SIG-M5 treated with dmso at 0.1 percent for 504 hours (cell line): ENCODE measurements at regions not wholly inside any gene's neighbourhood (a gene's known extent, or its start where the extent isn't known, plus 50 kb on each side); places are given as distances from the start of the nearest gene placed in this dataset.
"Not testable (repeated sequence)": the region's sequence is repeated elsewhere in the genome, so short reads cannot be mapped to it uniquely, and the experiment has no call there.

Experiments
- DNase-seq: peaks from one replicate; lab custom pipeline; 2025; ENCODE audit not compliant: unreplicated experiment; lab: John Stamatoyannopoulos, UW

DNA sequence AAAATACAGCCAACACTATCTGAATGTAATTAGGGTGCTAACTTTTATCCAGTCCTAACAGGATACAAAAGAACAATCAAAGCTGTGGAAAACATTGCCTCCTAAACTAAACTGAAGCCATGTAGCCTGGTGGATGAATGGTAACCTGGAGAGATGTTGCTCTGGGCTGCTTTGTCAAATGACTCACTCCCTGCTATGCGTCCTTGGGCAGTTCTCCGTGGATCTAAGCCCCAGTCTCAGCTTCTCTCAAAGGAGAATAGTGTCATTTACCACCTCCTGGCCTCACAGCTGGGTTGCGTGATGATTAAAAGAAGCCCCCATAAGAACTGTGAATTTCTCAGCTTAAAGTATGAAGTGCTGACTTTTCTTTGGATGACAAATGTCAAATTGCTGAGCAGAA, 203.7 kb downstream of the ICOS start:
- DNase-seq = no peak

DNA sequence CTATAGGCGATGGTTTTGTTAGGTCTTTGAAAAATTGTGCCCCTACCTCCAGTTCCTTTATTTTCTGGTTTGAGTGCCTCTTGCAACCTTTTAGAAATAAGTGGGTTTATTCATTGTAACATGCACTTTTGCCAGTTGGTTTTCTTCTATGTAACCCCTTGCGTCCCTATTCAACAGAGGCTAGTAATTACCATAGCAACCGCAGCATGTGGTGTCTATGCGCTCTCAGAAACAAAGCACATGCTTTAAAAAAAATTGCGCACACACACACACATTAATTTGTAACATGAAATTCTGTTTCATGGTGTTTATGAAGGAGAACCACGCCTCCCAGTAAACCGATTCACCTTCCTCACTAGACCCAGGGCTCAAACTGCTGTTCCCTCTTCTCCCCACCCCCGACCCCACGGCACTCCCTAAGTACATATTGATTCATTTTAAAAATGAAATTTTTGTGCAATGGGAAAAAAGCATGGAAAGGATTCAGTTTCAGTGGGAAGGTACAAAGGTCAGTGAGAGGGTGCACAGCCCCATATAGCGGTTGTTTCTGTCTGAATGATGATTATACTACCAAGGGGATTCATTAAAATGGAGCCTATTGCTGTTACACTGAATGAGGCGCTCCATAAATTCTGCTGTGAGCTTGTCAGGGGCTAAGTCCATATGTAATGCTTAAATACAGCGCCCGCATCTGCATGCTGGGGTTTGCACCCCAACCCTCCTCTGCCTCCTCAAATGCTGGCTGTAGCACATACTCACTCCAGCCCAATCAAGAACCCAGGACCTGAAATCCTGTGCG, 206.9 kb downstream of the ICOS start:
- no peak for DNase-seq

DNA sequence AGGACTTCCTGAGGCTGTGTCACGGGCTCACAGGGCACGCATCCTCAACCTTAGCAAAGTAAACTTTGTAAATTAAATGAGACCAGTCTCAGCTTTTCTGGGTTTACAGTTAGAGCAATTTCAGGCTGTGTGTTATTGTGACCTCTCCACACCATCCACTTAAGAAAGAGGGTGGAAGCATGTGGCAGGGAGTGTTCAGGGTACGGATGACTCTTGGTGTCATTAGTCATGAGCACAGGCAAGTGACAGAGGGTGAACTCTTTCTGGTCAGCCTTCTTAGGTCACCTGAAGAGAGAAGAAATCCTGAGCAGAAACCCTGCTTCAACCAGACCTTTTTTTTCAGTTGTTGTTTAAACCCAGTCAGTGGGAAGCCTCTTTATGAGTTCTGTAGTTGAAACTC, 207.9 kb downstream of the ICOS start:
- no peak for DNase-seq

DNA sequence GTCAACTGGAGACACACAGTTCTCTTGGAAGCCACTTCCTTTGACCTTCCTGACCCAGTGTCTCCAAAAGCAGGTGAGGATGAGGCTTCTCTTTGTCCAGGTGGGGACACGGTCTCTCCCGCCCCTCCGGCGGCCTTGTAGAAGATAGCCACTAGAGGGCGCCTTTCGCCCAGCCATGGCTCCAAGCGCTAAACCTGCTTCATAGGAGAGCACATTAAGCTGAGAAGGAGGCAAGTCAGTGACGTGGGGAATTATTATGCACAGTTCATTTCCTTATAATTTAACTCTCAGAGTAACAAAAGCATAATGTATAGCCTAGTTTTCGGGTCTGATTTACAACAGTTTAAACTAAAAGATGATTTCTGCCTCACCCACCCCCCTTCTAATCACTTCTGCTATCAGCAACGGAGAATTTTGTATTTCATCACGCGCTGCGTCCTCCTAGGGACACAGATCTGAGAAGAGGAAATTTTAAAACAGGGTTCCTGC, 208.7 kb downstream of the ICOS start:
- peak; percentile 66 for DNase-seq

DNA sequence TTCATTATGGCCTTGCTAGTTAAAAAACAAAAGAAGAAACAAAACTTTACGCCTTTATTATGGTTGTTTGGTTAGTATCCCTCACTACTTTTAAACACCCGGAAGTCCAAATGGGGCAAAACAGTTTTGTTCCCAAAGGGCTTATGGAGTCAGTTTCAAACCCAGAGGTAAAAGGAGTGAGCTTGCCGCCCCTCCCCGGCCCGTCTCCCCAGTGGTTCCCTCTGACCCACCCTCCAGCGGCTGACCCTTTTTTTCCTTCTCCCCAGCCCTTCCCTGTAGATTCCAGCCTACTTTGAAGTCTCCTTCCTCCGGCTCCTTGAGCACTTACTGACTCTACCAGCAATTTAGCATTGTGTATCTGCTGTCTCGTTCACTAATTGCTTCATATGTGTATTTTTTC, 209.2 kb downstream of the ICOS start:
- no peak for DNase-seq

DNA sequence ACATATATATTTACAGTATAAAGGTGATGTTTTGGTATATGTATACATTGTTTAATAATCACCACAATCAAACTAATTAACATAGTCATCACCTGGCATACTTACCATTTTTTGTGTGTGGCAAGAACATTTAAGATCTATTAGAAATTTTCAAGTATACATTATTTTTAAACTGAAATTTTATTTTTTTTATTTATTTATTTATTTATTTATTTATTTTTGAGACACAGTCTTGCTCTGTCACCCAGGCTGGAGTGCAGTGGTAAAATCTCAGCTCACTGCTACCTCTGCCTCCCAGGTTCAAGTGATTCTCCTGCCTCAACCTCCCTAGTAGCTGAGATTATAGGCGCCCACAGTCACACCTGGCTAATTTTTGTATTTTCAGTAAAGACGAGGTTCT, 210.5 kb downstream of the ICOS start:
- DNase-seq = not testable (repeated sequence)

DNA sequence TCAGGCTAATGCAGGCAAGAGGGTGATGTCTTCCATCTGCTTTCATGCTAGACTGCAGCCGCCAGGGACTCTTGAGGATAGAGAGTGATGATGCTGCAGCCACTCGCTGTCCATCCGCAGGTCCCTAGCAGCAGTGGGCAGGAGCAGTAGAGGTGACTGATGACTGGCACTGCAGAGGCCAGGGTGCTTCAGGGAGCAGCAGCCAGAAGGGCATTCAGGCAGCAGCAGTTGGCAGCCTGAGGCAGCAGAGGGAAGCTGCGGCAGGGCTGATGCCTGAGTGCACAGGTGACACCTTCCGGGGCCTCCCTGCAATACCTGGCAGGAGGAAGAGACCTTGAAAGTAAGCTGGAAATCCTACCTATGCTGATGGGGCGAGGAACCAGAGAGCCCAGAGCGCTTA, 214.2 kb downstream of the ICOS start:
- no peak for DNase-seq

DNA sequence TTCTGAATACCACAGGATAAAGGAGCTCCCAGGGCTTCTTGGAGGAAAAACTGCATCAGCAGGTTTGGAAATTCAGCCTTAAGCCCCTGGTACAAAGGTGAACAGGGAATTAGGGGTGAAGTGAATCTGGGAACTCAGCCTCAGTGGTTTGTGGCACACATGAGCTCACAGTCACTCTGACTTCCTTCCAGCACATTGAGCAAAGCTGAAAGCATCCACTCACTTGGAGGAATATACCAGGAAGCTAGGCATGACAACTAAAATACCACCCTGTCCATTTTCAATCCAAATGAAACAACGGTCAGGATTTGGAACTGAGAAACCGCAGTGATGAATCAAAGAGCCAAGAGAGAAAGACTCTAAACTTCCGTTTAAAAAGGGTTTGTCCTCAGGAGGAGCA, 216.1 kb downstream of the ICOS start:
- DNase-seq = no peak

DNA sequence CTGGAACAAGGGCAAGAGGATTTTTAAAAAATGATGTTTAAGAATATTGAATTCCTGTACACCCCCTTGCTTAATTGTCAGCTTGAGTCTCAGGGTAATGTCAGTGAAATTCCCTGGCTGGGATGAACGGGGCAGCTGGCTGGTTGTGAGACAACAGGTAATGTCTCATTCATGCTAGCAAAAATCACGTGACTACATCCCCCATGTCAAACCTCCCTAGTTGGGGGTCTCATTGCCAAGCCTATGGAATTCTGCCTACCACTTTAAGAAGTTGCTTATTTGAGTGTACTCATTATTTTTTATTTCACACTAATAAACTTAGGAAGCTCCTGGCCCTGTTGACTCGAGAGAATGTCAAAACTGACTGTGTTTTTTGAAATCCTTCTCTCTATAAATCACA, 218.3 kb downstream of the ICOS start:
- DNase-seq = no peak

DNA sequence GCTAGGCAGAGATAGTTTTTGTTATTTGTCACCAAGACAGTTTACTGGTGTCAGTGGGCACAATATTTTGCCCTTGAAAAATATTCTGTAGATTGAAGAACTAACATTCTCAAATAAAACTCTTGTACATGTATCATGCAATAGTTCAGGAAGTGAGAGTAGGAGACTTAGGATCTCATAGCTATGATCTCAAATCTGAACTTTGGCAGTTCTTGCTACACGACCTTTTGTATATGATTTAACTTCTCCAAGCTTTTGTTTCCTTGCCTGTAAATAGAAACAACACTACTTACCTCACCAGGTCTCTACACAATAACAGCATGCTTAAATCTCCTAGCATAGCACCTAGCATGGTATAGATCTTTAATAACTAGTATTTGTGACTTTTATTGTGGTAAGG, 219.9 kb downstream of the ICOS start:
- DNase-seq = no peak

DNA sequence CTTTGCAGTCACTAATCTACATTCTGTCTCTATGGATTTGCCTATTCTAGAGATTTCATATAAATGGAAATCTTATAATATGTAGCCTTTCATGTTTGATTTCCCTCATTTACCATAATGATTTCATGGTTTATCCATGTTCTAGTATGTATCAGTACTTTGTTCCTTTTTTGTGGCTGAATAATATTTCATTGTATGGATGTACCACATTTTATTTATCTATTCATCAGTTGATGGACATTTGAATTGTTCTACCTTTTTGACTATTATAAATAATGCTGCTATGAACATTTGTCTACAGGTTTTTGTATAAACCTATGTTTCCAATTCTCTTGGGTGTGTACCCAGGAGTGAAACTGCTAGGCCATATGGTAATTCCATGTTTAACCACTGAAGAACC, 221.1 kb downstream of the ICOS start:
- no peak for DNase-seq

DNA sequence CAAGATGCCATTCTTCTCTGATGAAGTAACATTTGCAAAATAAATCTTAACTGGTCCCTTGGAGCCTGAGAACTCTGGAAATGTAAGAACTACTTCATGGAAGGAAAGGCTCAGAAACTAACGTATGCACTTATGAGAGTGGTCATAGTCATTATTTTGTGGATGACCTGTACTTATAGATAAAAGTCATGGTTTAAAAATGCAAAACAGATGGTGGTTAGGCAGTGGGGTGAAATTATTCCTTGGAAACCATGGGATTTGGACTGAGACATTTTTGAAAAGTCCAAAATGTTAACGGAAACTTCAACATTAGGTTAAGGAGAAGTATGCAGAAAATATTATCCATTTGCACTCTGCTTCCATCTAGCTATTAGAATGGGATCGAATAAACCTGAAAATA, 223.0 kb downstream of the ICOS start:
- DNase-seq = no peak

DNA sequence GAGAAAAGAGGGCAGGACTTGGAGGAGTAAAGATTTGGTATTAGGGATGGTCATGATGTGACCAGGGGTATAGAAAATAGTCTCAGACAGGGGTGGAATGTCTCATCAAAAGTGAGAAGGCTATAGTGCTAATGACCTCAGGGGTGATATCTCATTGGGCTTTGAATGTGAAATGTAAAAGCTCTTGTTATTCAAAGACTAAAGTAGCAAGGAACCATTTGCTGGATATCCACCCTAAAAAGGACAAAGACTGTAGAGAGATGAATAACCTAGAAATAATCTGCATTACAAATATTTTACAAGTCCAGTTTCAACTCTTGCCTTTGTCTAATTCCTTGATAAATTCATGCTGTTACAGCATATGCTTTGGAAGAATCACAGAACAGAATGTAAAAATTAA, 224.4 kb downstream of the ICOS start:
- no peak for DNase-seq

DNA sequence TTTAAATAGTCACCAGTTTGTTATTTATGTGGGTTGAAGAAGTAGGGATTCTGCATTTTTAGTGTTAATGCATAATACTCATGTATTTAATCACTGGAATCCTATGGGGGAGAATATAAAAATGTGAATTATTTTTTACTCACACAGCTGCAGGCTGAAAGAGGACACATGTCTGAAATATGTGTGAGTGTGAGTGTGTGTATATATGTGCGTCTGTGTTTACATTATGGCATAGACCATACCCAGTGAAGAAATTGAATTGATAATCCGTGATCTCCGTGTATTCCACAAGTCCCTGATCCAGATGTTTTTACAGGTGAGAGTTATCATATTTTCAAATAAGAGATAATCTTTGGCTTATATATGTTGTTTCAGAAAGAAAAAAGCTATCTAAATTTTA, 225.3 kb downstream of the ICOS start:
- DNase-seq = no peak

DNA sequence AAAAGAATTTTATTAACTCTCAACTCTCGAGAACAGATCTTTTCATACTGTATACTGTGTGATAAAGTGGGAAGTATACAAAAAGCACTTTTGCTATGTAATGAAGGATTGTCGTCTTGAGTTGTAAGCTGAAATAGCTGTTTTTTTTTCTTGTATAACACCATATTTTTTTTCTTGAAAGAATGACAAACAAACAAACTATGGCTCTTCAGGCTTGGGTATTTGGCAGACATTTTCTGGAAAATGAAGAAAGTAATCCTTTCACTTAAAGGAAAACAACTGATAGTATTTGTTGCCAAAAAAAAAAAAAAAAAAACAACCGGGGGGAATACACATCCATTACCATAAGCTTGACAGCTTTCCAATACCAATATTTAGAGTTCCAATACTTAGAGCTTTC, 230.4 kb downstream of the ICOS start:
- no peak for DNase-seq

DNA sequence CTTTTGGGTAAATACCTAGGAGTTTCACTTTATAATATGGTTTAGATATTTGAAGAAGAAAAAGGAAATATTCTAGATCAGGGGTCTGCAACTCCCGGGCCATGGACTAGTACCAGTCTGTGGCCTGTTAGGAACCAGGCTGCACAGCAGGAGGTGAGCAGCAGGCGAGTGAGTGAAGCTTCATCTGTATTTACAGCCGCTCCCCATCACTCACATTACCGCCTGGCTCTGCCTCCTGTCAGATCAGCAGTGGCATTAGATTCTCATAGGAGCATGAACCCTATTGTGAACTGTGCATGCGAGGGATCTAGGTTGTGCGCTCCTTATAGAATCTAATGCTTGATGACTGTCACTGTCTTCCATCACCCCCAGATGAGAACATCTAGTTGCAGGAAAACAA, 231.1 kb downstream of the ICOS start:
- DNase-seq = not testable (repeated sequence)

DNA sequence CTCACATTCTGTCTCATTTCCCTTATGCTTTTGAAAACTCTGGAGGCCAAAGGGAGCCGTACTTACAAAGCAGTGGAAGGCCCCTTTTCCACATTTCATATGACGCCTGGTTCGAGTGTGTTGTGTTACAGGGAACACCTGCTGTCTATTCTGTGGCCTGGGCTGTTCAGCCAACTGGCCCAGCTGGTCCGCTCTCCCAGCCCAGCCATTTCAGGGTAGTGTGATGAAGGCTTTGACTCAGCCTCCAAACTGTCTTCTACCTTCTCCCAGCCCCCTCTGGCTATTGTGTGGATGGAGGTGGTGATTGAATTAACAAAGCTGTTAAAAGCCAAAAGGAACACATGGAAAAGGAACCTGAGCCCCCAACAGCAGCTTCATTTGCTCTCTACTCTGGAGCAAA, 233.8 kb downstream of the ICOS start:
- DNase-seq = no peak

DNA sequence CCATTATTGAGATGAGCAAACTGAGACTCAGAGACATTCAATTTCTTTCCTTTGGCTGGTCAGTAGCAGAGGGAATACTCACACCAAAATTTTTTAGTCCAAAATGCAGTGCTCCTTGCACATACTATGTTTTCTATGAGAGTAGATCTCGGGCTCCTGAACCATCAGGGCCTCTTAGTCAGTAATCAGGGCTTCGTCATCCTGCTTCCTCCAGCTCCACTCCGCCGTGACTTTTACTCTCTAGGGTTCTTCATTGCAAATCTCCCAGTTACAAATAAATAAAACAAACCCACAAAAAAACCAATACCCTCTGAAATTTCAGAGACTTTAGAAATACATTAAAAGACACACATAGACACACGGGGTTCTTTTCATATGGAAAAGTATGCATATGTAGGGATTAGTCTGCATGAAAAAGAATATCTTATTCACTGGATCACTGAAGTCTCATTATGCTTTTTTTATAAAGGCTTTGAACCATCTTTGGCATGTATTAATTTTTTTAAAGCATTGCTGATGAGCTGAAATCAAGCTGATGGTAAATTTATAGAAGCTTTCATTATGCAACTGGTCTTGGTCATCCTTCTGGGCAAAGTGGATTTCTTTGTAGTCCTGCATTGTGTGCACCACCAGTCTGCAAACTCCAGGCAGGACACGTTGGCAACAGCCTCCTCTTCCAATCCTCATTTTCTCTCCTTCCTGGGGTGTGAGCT, 235.0 kb downstream of the ICOS start:
- no peak for DNase-seq

DNA sequence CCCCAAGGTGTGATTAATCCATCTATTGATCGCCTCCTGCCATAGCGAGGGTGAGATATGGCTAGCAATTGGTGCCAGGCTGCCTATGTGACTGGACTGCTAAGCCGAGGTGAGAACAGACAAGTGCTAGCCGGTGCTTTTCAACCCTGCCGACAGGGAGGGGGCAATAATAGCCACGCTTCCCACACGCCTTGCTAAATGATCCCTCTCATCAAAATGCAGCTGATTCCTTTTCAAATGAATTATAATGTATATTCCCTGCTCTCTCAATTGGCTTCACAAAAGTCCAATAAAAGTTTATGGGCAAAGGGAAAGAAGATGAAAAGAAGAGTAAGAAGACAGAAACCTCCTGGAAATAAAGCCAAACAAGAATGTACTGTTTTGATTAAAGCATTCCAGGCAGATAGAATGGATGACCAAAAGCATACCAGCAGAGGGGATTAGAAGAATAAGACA, 235.6 kb downstream of the ICOS start:
- no peak for DNase-seq

DNA sequence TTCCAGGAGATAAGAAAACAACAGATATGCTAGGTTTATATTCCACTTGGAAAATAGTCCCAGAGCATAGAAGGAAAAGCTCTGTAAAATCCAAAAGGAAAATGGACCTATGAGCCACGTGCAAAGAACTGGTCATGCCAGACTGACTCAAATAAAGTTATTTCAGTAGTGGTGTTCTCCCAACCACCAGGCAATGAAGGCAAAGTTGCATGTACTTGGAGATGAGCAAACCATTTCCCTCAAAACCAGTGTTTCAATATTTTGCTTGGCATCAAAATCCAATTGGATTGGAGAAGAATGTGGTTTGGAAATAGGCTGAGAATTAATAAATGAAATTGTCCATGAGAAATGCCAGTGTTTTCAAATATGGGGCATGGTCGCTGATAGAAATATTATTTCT, 237.5 kb downstream of the ICOS start:
- DNase-seq = no peak

DNA sequence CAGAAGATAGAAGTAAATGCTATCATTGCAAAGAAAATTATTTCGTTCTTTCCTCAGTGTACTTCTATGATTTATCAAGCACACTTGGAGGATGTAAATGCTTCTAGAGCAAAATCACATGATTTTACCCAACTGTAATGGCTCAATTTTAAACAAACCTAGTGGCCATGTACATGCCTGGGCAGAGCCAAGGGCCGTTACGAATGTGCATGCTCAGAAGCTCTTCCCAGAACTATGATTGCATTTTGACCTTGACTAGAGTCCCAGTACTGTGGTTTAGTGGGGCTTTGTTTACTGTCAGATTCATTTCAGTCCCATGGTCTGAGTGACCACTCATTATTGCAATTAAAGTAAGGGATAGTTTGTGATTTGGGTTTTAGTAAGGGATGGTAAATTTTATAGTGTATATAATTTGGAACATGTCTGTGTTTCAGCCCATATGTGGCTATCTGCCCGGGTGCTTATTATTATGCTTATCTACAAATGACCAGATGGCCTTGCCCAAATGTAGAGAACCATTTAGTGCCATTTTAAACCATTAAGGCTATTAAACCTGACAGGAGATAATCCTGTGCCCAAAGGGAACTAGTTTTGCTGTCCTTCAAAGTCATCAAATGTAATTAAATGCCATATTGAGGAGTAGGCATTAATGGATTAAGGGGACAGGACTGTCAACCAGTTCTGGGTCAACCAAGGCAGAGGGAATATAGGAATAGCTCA, 239.1 kb downstream of the ICOS start:
- DNase-seq = no peak

DNA sequence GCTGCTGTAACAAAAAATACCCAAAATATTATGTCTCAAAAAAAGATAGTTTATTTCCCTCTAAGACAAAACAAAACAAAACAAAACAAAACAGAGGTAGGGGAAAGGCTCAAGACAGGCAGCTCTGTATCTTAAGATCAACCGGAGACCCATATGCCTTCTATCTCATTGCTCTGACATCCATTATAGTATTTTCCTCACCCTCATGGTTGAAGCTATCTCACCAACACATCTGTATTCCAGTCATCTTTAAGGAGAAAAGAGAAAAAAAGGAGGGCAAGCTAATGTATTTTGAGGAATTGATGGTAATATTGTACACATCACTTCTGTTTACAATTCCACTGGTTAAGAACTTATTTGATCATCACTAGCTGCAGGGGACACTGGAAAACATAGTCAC, 239.7 kb downstream of the ICOS start:
- no peak for DNase-seq
